ENCODE measurements at regions not wholly inside any gene's neighbourhood (a gene's known extent, or its start where the extent isn't known, plus 50 kb on each side); places are given as distances from the start of the nearest gene placed in this dataset.

DNA sequence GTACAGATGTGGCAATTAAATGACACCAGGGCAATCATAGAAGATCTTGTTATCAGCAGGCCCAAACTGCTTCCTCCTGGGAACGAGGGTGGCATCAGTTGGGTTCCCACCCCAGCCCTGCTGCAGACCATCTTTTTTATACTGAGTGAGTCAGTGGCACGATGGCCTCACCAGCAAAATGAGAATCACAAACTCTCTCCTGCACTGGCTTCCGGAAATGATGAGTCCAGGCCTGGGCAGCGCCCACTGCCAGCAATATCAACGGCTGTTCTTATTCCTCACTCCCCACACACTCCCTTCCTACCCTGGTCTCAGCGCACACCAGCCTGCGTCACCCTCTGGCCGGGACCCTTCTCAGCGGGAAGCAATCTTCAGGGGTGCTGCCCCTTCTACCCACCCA lies 340.3 kb downstream of the FOXL1 start:
- TF ChIP-seq, protein P1, sequence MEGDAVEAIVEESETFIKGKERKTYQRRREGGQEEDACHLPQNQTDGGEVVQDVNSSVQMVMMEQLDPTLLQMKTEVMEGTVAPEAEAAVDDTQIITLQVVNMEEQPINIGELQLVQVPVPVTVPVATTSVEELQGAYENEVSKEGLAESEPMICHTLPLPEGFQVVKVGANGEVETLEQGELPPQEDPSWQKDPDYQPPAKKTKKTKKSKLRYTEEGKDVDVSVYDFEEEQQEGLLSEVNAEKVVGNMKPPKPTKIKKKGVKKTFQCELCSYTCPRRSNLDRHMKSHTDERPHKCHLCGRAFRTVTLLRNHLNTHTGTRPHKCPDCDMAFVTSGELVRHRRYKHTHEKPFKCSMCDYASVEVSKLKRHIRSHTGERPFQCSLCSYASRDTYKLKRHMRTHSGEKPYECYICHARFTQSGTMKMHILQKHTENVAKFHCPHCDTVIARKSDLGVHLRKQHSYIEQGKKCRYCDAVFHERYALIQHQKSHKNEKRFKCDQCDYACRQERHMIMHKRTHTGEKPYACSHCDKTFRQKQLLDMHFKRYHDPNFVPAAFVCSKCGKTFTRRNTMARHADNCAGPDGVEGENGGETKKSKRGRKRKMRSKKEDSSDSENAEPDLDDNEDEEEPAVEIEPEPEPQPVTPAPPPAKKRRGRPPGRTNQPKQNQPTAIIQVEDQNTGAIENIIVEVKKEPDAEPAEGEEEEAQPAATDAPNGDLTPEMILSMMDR (conservative IDR thresholded peaks at IDR 0.05 in 1 of 2, IDR thresholded peaks at IDR 0.05 in 1 of 2; ENCODE audit: low read depth in 1 of 2, low read length in 2 of 2) = no peak
- no peak for TF ChIP-seq EZH2 (IDR thresholded peaks at IDR 0.05; ENCODE audit: low read length, missing control alignments)
